ENCODE measurements at regions not wholly inside any gene's neighbourhood (a gene's known extent, or its start where the extent isn't known, plus 50 kb on each side); places are given as distances from the start of the nearest gene placed in this dataset.

DNA sequence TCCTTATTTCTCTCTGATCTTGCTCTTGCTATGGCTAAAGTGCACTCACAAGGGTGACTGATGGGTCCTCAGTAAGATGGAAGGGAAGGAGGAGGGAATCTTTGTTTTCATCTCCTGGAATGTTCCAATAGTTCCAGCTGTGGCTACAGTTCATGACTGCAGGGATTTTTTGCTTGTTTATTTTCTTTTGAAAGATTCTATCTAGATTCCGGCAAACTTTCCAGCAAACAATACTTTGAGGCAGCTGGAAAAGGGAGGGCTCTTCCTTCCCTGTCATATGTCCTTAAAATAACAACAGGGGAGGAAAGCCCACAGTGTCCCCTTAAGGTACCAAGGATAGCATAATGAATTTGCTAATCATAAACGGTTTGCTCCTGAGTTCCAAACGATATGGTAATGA, 111.3 kb upstream of the SLC14A2 start:
- Mint-ChIP-seq H3K36me3 (no peaks in the 10 kb centered on the region), H3K27ac (no peak overlapping the region), H3K27me3 (peaks cover 1 to 17% (median 4%) of the 10 kb centered on the region in 5 donors), H3K4me1 (no peaks in the 10 kb centered on the region), H3K4me3 (no peak overlapping the region), H3K9me3 (peaks cover 0 to 18% (median 0%) of the 10 kb centered on the region in 9 donors)
- ATAC-seq, result no peak
- POLR2A ChIA-PET, result no interaction called here
- no peak for DNase-seq

DNA sequence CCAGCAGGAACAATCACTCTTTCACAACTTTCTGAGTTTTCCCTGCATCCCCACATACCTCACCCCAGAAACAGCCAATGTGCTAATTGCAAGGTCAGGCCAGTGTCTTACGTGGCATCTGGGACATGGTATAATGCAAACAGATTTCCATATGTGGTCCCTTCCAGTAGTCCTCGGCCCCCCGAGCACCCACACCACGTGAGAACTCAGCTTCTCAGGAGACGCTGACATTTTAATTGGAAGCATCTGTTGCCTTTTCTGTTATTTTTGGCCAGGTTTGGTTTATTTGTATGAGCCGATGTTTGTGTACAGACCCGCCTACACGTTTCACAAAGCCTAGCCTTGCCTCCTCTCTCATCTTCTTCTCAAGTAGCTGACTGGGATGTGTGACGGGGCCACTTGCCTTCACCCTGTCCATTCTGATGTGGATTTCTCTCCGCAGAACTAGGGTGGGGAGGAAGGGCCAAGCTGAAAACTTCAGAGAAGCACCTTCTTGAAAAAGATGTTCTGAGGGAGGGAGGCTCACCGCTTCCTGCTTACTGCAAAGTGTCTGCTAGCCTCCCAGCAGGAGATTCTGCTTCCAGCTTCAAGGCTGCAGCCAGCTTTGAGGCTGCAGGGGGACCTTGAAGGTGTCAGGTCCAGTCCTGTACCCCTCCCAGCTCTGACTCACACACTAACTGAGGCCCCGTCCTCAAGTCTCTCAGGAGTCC, 109.6 kb upstream of the SLC14A2 start:
- DNase-seq (no peak), ATAC-seq (no peak)
- no peak overlapping the region for H3K27ac Mint-ChIP-seq
- H3K9me3 Mint-ChIP-seq, result peaks cover 0 to 18% (median 0%) of the 10 kb centered on the region in 9 donors
- no peaks in the 10 kb centered on the region for H3K36me3 Mint-ChIP-seq
- H3K27me3 Mint-ChIP-seq, result peaks cover 1 to 21% (median 4%) of the 10 kb centered on the region in 5 donors
- H3K4me1 Mint-ChIP-seq, result no peaks in the 10 kb centered on the region
- POLR2A ChIA-PET, result no interaction called here
- H3K4me3 Mint-ChIP-seq, result no peak overlapping the region

DNA sequence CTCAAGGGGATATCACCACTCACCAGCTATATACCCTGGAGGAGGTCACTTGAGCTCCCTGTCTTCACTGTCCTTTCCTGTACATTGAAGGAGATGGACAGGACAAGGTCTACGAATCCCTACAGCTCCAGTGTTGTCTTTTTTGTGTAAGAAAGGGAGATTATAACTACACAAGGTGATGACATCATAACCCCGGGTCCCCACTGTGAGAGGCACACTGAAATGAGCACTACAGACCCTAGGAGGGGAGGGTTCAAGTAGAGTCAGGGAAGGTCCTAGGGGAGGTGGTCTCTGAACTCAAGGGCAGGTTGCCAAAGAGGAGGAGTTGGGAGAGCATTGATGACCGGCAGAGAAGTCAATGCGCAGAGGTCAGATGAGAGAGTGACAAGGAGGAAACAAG, 108.3 kb upstream of the SLC14A2 start:
- Mint-ChIP-seq H3K27me3 (peaks cover 1 to 34% (median 10%) of the 10 kb centered on the region in 5 donors), H3K4me1 (no peaks in the 10 kb centered on the region), H3K36me3 (no peaks in the 10 kb centered on the region), H3K27ac (no peak overlapping the region), H3K4me3 (no peak overlapping the region), H3K9me3 (peaks cover 0 to 18% (median 0%) of the 10 kb centered on the region in 9 donors)
- no peak for DNase-seq
- POLR2A ChIA-PET, result no interaction called here
- ATAC-seq, result no peak

DNA sequence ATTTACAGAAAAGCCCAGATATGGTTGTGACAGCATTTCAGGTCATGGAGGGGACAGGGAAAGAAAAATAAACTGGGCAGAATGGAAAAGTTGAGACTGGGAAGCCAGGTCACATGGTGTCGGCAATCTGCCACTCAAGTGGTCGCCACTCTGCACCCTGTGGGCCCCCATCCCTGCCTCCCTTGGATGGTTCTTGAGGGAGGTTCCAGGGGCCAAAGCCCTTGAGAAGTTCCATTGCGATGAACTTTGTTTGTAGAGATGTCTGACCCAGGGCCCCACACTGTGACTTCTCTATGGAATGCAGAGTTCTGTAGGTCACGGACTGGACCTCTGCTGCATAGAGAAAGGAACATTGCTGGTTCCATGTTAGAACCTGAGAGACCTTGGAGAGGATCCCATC, 105.7 kb upstream of the SLC14A2 start:
- H3K9me3 Mint-ChIP-seq, result peaks cover 0 to 26% (median 4%) of the 10 kb centered on the region in 9 donors
- POLR2A ChIA-PET, result no interaction called here
- H3K36me3 Mint-ChIP-seq, result no peaks in the 10 kb centered on the region
- H3K27me3 Mint-ChIP-seq, result peaks cover 1 to 32% (median 9%) of the 10 kb centered on the region in 5 donors
- DNase-seq (no peak), ATAC-seq (no peak)
- no peak overlapping the region for H3K27ac Mint-ChIP-seq
- no peaks in the 10 kb centered on the region for H3K4me1 Mint-ChIP-seq
- no peak overlapping the region for H3K4me3 Mint-ChIP-seq

DNA sequence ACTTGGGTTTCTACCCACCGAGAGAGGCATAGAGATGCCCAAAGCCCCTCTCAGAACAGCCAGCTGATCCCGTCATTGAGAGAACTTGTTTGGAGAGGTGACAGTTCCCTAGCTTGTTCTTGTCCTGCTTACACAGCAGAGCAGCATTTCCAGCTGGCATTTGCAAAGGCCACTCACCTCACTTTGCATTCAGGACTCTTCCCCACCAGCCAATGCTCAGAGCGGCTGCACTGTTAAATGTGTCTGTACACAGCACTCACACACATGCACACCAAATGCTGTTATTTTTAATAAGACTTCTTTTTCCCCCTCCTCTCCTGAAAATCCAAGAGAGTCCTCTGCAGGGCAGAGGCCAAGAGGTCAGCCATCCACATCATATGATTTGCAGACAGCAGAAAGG, 104.6 kb upstream of the SLC14A2 start:
- Mint-ChIP-seq H3K4me3 (no peak overlapping the region), H3K27me3 (peaks cover 1 to 27% (median 7%) of the 10 kb centered on the region in 5 donors), H3K27ac (no peak overlapping the region), H3K36me3 (no peaks in the 10 kb centered on the region), H3K4me1 (no peaks in the 10 kb centered on the region), H3K9me3 (peaks cover 0 to 26% (median 4%) of the 10 kb centered on the region in 9 donors)
- POLR2A ChIA-PET, result no interaction called here
- DNase-seq (no peak), ATAC-seq (no peak)

DNA sequence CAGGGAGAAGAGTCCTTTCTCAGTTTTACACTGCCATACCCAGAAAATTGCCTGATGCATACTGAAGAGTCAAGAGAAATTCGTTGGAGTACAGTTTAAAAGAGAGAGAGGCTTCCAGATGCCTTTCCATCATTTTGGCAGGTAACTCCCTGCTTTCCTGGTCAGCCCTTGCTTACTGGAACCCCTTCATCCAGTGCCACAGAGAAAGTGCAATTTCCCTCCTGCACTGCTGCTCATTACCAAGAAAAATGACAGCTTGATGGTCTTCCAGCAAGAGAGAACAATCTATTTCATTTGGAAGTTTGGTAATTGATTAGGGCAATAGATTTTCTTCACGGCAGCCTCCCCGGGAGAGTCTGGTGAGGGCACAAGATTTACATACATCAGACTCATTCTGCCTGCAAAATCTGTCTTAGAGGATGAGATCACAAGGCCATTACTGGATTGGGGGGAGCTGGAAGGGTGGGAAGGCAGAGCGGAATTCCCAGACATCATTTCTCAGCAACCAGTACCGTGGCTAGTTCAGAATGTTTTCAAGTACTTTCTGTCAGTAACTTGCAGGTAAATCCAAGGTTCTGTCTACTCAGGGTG, 102.8 kb upstream of the SLC14A2 start:
- Mint-ChIP-seq H3K9me3 (peaks cover 0 to 16% (median 2%) of the 10 kb centered on the region in 9 donors), H3K4me1 (no peaks in the 10 kb centered on the region), H3K27me3 (peaks cover 0 to 19% (median 7%) of the 10 kb centered on the region in 5 donors), H3K36me3 (no peaks in the 10 kb centered on the region), H3K27ac (no peak overlapping the region), H3K4me3 (no peak overlapping the region)
- POLR2A ChIA-PET, result no interaction called here
- no peak for DNase-seq
- no peak for ATAC-seq

DNA sequence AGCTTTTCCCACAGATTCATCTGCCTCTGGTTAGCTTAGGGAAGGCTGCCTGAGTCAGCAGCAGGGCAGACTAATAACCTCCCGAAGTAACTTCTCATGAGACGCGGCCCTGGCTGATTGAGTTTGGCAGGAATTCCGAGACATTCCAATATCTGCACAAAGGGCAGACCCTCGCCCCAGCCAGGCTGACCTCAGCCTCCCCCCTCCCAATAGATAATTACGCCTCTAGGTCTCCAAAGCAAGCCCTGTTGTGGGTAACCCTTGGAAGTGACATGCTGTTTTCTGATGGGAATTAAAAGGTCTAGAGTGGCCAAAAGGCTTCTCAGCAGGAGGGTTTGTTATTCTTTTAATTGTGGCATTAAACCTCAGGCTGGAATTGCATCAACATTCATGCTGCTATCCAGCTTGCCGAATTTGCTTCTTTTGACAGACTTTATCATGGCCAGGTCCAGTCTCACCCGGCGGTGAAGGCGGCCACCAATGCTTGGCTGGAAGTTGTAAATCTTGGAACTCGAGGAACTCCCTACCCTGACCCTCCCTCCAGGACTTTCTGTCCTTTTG, 98.0 kb upstream of the SLC14A2 start:
- Mint-ChIP-seq H3K27me3 (peaks cover 0 to 7% (median 2%) of the 10 kb centered on the region in 5 donors), H3K36me3 (no peaks in the 10 kb centered on the region), H3K4me3 (no peak overlapping the region), H3K9me3 (peaks cover 0 to 7% (median 0%) of the 10 kb centered on the region in 9 donors), H3K4me1 (no peaks in the 10 kb centered on the region), H3K27ac (no peak overlapping the region)
- ATAC-seq (no peak), DNase-seq (no peak)
- POLR2A ChIA-PET, result no interaction called here

DNA sequence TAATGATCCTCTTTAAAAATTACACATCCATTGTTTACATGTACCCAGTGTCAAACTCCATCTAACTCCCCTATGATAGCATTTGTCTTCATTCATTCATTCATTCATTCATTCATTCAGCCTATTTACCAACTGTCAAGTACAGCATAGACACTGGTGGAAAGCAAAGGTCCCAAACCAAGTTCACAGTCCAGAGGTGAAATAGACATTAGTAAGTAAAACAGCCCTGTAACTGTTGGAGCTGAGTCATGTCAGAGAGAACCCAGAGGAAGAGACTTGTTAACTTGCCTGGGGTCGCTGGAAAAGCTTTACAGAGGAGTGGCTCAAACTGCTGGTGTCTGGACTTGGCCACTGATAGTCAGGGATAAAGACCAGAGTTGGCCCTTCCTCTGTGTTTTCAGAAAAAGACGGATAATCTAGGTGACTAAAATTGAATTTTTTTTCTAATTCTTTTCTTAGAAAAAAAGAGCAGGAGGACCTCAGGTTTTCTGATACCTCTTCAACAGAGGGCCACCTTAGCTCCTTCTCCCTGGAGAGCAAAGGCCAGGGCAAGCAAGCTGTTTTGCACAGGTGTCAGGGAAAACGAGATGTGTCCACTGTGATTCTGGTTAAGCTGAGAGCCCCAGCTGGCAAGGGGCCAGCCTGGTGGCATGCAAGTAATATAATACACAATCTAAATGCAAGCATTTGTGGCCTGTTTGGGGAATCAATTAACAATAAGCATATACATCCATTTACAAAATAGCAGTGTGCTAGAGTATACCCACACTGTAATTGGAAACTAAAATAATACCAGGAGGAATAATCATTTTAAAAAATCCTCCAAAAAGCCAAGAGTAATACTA, 96.7 kb upstream of the SLC14A2 start:
- Mint-ChIP-seq H3K27me3 (peaks cover under 1 to 7% (median 2%) of the 10 kb centered on the region in 5 donors), H3K4me3 (no peak overlapping the region), H3K4me1 (no peaks in the 10 kb centered on the region), H3K9me3 (peaks cover 0 to 7% (median 0%) of the 10 kb centered on the region in 9 donors), H3K27ac (no peak overlapping the region), H3K36me3 (no peaks in the 10 kb centered on the region)
- POLR2A ChIA-PET, result no interaction called here
- DNase-seq, result no peak
- no peak for ATAC-seq

DNA sequence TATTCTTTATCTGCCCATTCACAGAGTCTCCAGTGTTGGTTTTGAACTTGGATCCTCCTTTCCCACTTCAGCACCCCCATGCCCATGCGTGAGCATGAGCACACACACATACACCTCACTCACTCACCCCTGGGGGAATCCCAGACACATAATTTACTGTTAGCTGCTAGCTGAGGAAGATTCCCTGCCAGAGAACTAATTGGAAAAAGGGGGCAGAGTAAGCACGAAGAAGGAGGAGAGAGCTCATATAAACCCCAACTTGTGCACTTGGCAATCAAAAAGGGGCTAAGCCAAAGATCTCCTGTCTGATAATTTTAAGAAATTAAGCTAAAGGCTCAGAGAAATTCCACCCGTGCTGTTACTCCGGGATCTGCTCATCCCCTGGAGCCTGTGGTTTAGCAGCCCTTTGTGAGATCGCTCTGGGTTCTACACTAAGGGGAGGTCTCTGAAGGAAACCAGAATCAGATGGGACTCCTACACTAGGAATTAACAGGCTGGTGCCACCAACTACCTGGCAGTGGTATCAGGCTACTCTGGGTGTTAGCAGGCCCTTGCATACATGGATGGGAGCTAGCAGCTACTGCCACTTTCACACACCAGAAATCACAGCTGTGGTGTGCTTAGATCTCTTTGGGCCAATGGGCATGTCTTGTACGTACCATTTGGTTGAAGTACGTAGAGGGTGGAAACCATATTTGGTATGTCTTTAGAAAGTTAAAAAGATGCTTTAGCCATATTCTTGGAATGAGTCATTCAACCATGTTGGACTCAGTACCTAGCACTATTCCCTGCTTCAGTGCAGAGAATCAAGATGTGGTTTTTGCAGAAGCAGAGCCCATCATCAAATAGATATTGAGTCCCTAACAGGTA, 95.6 kb upstream of the SLC14A2 start:
- POLR2A ChIA-PET, result no interaction called here
- no peak for ATAC-seq
- H3K27me3 Mint-ChIP-seq, result peaks cover 2 to 8% (median 3%) of the 10 kb centered on the region in 5 donors
- no peak overlapping the region for H3K27ac Mint-ChIP-seq
- no peaks in the 10 kb centered on the region for H3K36me3 Mint-ChIP-seq
- no peak overlapping the region for H3K4me3 Mint-ChIP-seq
- DNase-seq, result no peak
- no peaks in the 10 kb centered on the region for H3K4me1 Mint-ChIP-seq
- H3K9me3 Mint-ChIP-seq, result peaks cover 0 to 1% (median 0%) of the 10 kb centered on the region in 9 donors

DNA sequence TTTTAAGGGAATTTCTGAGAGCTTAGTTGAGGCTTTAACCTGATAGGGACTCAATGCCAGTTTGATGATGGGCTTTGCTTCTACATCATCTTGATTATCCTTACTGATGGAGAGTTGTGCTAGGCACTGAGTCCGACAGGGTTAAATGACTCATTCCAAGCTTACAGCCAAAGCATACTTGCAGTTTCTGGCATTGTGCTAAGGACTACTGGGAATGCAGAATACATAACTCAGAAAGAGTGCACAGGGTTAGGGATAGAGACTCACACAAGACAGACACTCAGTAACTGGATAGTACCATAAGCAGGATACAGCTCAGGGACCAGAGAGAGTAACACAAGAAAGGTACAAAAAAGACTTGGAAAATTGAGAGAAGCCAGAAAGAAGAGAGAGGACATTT, 94.1 kb upstream of the SLC14A2 start:
- no peak for DNase-seq
- ATAC-seq, result no peak
- no peak overlapping the region for H3K4me3 Mint-ChIP-seq
- H3K9me3 Mint-ChIP-seq, result peaks cover 0 to 1% (median 0%) of the 10 kb centered on the region in 9 donors
- H3K27me3 Mint-ChIP-seq, result peaks cover 2 to 12% (median 4%) of the 10 kb centered on the region in 5 donors
- no peaks in the 10 kb centered on the region for H3K4me1 Mint-ChIP-seq
- no peak overlapping the region for H3K27ac Mint-ChIP-seq
- no peaks in the 10 kb centered on the region for H3K36me3 Mint-ChIP-seq
- POLR2A ChIA-PET, result no interaction called here

DNA sequence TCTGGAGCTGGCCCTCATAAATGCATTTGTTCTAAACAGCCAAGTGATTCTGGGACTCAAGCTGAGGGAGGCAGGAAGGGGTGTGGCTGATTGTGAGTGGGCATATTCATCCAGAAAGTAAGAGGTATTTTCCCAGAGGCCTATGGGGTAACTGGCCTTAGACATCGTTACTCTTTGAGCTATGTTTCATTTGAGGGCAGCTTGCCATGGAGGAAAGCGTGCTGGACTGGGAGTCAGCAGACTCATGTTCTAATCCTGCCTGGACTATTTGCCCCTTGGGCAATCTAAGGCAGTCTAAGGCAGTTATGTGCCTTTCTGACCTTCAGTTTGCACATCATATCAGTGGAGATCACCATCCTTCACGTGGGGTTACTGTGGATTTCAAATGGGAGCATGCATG, 93.5 kb upstream of the SLC14A2 start:
- Mint-ChIP-seq H3K9me3 (peaks cover 0 to 2% (median 0%) of the 10 kb centered on the region in 9 donors), H3K27ac (no peak overlapping the region), H3K36me3 (no peaks in the 10 kb centered on the region), H3K4me1 (no peaks in the 10 kb centered on the region), H3K4me3 (no peak overlapping the region), H3K27me3 (peaks cover 2 to 17% (median 8%) of the 10 kb centered on the region in 5 donors)
- POLR2A ChIA-PET, result no interaction called here
- ATAC-seq (no peak), DNase-seq (no peak)

DNA sequence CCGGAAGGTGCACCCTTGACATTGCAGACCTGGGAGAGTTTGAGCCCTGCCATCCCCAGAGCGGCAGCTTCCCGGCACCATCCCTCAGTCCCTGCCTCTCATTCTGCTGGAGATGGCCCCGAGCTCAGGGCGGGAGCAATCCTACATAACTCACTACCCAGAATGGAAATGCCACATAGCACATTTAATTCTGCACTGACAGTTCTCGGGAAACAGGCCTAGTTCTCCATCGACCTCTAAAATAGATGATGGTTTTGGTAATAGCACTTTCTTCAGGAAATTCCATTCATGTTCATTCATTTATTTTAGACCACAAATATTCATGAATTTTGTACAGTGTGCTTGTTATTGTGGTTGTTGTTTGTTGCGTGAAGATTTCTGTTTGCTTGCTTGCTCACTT, 92.9 kb upstream of the SLC14A2 start:
- no peak for ATAC-seq
- Mint-ChIP-seq H3K36me3 (no peaks in the 10 kb centered on the region), H3K27ac (no peak overlapping the region), H3K27me3 (peaks cover 2 to 17% (median 8%) of the 10 kb centered on the region in 5 donors), H3K4me1 (no peaks in the 10 kb centered on the region), H3K9me3 (peaks cover 0 to 2% (median 0%) of the 10 kb centered on the region in 9 donors), H3K4me3 (no peak overlapping the region)
- DNase-seq, result no peak
- POLR2A ChIA-PET, result no interaction called here

Measured in naive thymus-derived CD8-positive, alpha-beta T cell (primary cell).